ENCODE measurements at regions not wholly inside any gene's neighbourhood (a gene's known extent, or its start where the extent isn't known, plus 50 kb on each side); places are given as distances from the start of the nearest gene placed in this dataset.

DNA sequence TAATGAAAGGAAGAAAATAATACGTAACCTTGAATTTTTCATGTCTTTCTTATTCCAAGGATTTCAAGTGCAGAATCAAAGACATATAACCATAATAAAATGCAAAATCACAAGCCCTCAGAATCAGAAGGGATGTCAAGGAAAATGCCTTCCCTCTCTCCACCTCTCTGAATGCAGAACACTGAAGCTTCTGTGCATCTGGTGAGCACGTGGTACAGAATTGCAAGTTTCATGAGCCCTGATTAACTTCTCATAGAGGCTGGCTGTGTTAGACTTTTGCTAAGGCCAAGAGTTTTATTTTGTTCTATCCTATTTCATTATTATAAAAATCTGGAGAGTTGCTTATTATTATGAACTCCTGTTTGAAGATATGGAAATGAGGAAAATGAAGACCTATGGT, 533.7 kb upstream of the POM121L12 start:
- TF ChIP-seq BHLHE40 (IDR thresholded peaks at IDR 0.05; ENCODE audit: borderline replicate concordance) (no peak), HDGF (IDR thresholded peaks at IDR 0.05; ENCODE audit: borderline replicate concordance) (no peak), SP1 (IDR thresholded peaks at IDR 0.05) (no peak), ELF4 (IDR thresholded peaks at IDR 0.05) (no peak), NFRKB (IDR thresholded peaks at IDR 0.05) (no peak), FOXM1 (IDR thresholded peaks at IDR 0.05; ENCODE audit: borderline replicate concordance) (no peak), ZNF384 (IDR thresholded peaks at IDR 0.05) (no peak), CTBP1 (IDR thresholded peaks at IDR 0.05; ENCODE audit: borderline replicate concordance) (no peak), FOXA1 (IDR thresholded peaks at IDR 0.05) (no peak), SUZ12 (IDR thresholded peaks at IDR 0.05) (no peak), FOXK2 (IDR thresholded peaks at IDR 0.05) (no peak), TARDBP (IDR thresholded peaks at IDR 0.05) (no peak), L3MBTL2 (conservative IDR thresholded peaks at IDR 0.05) (no peak)
- TF ChIP-seq, protein P1, sequence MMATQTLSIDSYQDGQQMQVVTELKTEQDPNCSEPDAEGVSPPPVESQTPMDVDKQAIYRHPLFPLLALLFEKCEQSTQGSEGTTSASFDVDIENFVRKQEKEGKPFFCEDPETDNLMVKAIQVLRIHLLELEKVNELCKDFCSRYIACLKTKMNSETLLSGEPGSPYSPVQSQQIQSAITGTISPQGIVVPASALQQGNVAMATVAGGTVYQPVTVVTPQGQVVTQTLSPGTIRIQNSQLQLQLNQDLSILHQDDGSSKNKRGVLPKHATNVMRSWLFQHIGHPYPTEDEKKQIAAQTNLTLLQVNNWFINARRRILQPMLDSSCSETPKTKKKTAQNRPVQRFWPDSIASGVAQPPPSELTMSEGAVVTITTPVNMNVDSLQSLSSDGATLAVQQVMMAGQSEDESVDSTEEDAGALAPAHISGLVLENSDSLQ (IDR thresholded peaks at IDR 0.05) = no peak

Measured in HEK293T (cell line).